Esophagus muscularis mucosa (tissue), 4 donors: ENCODE measurements at regions not wholly inside any gene's neighbourhood (a gene's known extent, or its start where the extent isn't known, plus 50 kb on each side); places are given as distances from the start of the nearest gene placed in this dataset.

Experiments used
- EP300 ChIP-seq: sonication (generic); formaldehyde crosslinking; IDR thresholded peaks from one replicate; pipeline ENCODE4 v1.6.1; 2017; ENCODE audit warnings: antibody characterized with exemption
- POLR2A ChIP-seq: fragments of 450-650 bp; IDR thresholded peaks from one replicate; pipeline ENCODE4 v1.6.1; 2017; ENCODE audit warnings: antibody characterized with exemption, moderate library complexity, mild to moderate bottlenecking, low read depth
- POLR2AphosphoS5 ChIP-seq, 2 donors: sonication (generic); formaldehyde crosslinking; IDR thresholded peaks; one replicate each; pipeline ENCODE4 v1.6.1; 2017; ENCODE audit warnings: antibody characterized with exemption in 2 of 2
- TF ChIP-seq, protein P1 (sequence below), 3 experiments: fragments of 200-600 bp in 2 of 3; fragments of 450-650 bp in 1 of 3; sonication (generic) in 2 of 3; IDR thresholded peaks; one replicate each; pipeline ENCODE4 v1.5.1; 2017 to 2019; ENCODE audit warnings: antibody characterized with exemption in 3 of 3, mild to moderate bottlenecking in 2 of 3, moderate library complexity in 1 of 3

GRCh38 chr13:99030326-99030725, 52.5 kb upstream of the DOCK9 start:
- TF ChIP-seq, protein P1, sequence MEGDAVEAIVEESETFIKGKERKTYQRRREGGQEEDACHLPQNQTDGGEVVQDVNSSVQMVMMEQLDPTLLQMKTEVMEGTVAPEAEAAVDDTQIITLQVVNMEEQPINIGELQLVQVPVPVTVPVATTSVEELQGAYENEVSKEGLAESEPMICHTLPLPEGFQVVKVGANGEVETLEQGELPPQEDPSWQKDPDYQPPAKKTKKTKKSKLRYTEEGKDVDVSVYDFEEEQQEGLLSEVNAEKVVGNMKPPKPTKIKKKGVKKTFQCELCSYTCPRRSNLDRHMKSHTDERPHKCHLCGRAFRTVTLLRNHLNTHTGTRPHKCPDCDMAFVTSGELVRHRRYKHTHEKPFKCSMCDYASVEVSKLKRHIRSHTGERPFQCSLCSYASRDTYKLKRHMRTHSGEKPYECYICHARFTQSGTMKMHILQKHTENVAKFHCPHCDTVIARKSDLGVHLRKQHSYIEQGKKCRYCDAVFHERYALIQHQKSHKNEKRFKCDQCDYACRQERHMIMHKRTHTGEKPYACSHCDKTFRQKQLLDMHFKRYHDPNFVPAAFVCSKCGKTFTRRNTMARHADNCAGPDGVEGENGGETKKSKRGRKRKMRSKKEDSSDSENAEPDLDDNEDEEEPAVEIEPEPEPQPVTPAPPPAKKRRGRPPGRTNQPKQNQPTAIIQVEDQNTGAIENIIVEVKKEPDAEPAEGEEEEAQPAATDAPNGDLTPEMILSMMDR (IDR thresholded peaks at IDR 0.05), result no peak
- no peak for TF ChIP-seq POLR2A
- TF ChIP-seq POLR2AphosphoS5 (IDR thresholded peaks at IDR 0.05), result no peak
- TF ChIP-seq EP300, result no peak
